Tibial artery (tissue), 4 donors: ENCODE measurements at regions not wholly inside any gene's neighbourhood (a gene's known extent, or its start where the extent isn't known, plus 50 kb on each side); places are given as distances from the start of the nearest gene placed in this dataset.
"Not testable (repeated sequence)": the region's sequence is repeated elsewhere in the genome, so short reads cannot be mapped to it uniquely, and the experiment has no call there.

Source experiments
- DNase-seq, 2 donors: peaks; one replicate each; pipeline ENCODE4 v3.0.0-alpha.2; 2019
- H3K27ac ChIP-seq, 2 donors: fragments of 200-600 bp; sonication (generic) in 1 of 2; 1 replicate in 1 of 2; 2 replicates in 1 of 2; pipeline ENCODE4 v1.5.1; 2018 to 2019; ENCODE audit warnings: mild to moderate bottlenecking in 1 of 2
- H3K27me3 ChIP-seq, 2 donors: fragments of 200-600 bp; sonication (generic) in 1 of 2; one replicate each; pipeline versions ENCODE4 v1.5.1 to v1.6.0; 2016 to 2019
- H3K36me3 ChIP-seq, 3 donors: fragments of 200-600 bp; sonication (generic) in 2 of 3; one replicate each; pipeline ENCODE4 v1.5.1; 2016 to 2019; ENCODE audit warnings: mild to moderate bottlenecking in 2 of 3
- H3K4me1 ChIP-seq, 4 donors: fragments of 200-600 bp; sonication (generic) in 2 of 4; 1 replicate in 3 of 4; 2 replicates in 1 of 4; pipeline ENCODE4 v1.5.1; 2016 to 2019
- H3K4me3 ChIP-seq, 2 donors: fragments of 200-600 bp; sonication (generic) in 1 of 2; 1 replicate in 1 of 2; 2 replicates in 1 of 2; pipeline ENCODE4 v1.5.1; 2018 to 2019; ENCODE audit warnings: mild to moderate bottlenecking in 2 of 2
- H3K9me3 ChIP-seq, 3 donors: fragments of 200-600 bp; sonication (generic) in 1 of 3; one replicate each; pipeline ENCODE4 v1.5.1; 2016 to 2019
- CTCF ChIP-seq, 2 experiments: fragments of 200-600 bp in 1 of 2; fragments of 450-650 bp in 1 of 2; IDR thresholded peaks; one replicate each; pipeline ENCODE4 v1.5.1; 2017 to 2019; ENCODE audit warnings: antibody characterized with exemption in 2 of 2, mild to moderate bottlenecking in 1 of 2, moderate library complexity in 1 of 2
- intact Hi-C: fragments of 100-400 bp; cut with DNase I; formaldehyde crosslinking; loops from one replicate; pipeline ENCODE4 v1.15.0; 2023; ENCODE audit warnings: low total_unique reads

- no peaks in the 10 kb centered on the region for H3K4me1 ChIP-seq
- no peaks in the 10 kb centered on the region for H3K36me3 ChIP-seq
- H3K27me3 ChIP-seq = no peaks in the 10 kb centered on the region
- TF ChIP-seq CTCF (IDR thresholded peaks at IDR 0.05) = no peak
- no peaks in the 10 kb centered on the region for H3K9me3 ChIP-seq
- H3K27ac ChIP-seq = no peak overlapping the region
- H3K4me3 ChIP-seq = no peak overlapping the region
- DNase-seq = no peak
- intact Hi-C loops = no loop called here
Observed at GRCh38 chr2:147293991-147294824, 550.6 kb upstream of the ACVR2A start.

DNA sequence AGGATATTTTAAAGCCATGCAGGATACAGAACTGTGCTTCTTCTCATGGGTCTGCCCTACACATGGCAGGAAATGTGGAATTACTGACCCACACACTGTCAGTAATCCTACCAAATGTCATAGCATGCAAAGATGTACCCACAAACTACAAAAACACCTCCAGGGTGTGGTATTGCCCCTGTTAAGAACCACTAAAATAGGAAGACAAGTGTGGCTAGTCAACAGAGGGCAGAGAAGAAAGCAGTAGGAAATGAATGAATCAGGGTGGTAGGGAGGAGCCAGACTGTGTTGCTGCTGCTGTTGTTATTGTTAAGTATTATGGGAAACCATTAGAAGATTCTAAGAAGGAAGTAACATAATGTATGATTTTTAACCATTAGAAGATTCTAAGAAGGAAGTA, 556.7 kb upstream of the ACVR2A start:
- DNase-seq = no peak
- intact Hi-C loops = no loop called here
- Histone ChIP-seq H3K9me3 (no peaks in the 10 kb centered on the region), H3K36me3 (no peaks in the 10 kb centered on the region), H3K4me1 (no peaks in the 10 kb centered on the region), H3K27ac (no peak overlapping the region), H3K4me3 (no peak overlapping the region), H3K27me3 (no peaks in the 10 kb centered on the region)
- TF ChIP-seq CTCF (IDR thresholded peaks at IDR 0.05) = no peak

- no peak for DNase-seq
- H3K36me3 ChIP-seq = no peaks in the 10 kb centered on the region
- intact Hi-C loops = no loop called here
- no peak for TF ChIP-seq CTCF (IDR thresholded peaks at IDR 0.05)
- no peak overlapping the region for H3K27ac ChIP-seq
- no peaks in the 10 kb centered on the region for H3K9me3 ChIP-seq
- peaks cover 0 to 6% (median 0%) of the 10 kb centered on the region in 4 donors for H3K4me1 ChIP-seq
- H3K27me3 ChIP-seq = no peaks in the 10 kb centered on the region
- no peak overlapping the region for H3K4me3 ChIP-seq
Observed at GRCh38 chr2:147275943-147276342, 568.9 kb upstream of the ACVR2A start.

DNA sequence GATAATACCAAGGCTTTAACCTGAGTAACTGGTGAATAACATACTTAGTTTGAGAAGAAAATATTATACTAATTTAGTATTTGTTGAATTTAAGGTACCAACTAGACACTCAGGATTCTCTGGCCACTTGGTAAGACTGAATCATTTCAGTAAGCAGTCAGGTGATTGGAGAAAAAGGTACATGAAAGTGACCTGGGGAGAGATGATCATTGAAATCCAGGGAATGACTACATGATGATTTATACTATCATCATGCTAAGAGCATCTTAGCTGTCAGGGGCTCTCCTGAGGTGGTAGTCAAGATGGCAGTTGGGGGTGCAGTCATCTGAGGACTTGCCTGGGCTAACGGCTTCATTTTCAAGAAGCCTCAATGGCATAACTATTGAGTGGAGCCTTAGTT, 571.2 kb upstream of the ACVR2A start:
- Histone ChIP-seq H3K4me1 (peaks cover 0 to 6% (median 0%) of the 10 kb centered on the region in 4 donors), H3K4me3 (no peak overlapping the region), H3K27me3 (no peaks in the 10 kb centered on the region), H3K9me3 (peaks cover 3 to 9% (median 5%) of the 10 kb centered on the region in 3 donors), H3K36me3 (no peaks in the 10 kb centered on the region), H3K27ac (no peak overlapping the region)
- no peak for TF ChIP-seq CTCF (IDR thresholded peaks at IDR 0.05)
- no peak for DNase-seq
- intact Hi-C loops = no loop called here

DNA sequence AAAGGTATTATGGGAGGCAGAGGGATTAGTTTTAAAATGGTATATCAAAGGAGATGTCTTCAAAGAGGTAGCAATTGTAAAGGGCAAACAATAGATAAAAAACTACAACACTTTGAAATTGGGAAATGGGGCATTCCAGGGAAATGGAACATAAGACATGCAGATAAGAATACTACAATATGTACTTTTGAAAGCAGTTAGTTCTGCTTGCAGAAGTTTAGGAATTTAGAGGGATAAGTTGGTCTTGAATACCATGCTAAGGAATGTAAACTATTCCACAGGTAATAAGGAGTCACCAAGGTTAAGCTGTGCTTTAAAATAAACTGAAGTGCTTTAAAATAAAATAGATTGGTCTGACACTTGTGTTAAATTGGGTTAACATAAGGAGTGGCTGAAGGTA, 571.7 kb upstream of the ACVR2A start:
- Histone ChIP-seq H3K27ac (no peak overlapping the region), H3K27me3 (no peaks in the 10 kb centered on the region), H3K9me3 (peaks cover 3 to 13% (median 5%) of the 10 kb centered on the region in 3 donors), H3K36me3 (no peaks in the 10 kb centered on the region), H3K4me3 (no peak overlapping the region), H3K4me1 (peaks cover 0 to under 1% (median 0%) of the 10 kb centered on the region in 4 donors)
- no peak for TF ChIP-seq CTCF (IDR thresholded peaks at IDR 0.05)
- no peak for DNase-seq
- intact Hi-C loops = no loop called here

- H3K9me3 ChIP-seq = peaks cover 3 to 13% (median 5%) of the 10 kb centered on the region in 3 donors
- H3K27ac ChIP-seq, H3K27me3 ChIP-seq, H3K36me3 ChIP-seq, H3K4me1 ChIP-seq, DNase-seq, H3K4me3 ChIP-seq, intact Hi-C loops: not testable (repeated sequence)
Observed at GRCh38 chr2:147269581-147269980, 575.2 kb upstream of the ACVR2A start.
